Smooth muscle cell (in vitro differentiated cells): ENCODE measurements at regions not wholly inside any gene's neighbourhood (a gene's known extent, or its start where the extent isn't known, plus 50 kb on each side); places are given as distances from the start of the nearest gene placed in this dataset.

Source experiments
- DNase-seq: peaks from one replicate; lab custom pipeline; 2025; ENCODE audit not compliant: unreplicated experiment; lab: John Stamatoyannopoulos, UW
- H2AFZ ChIP-seq: fragments of 200-600 bp; sonication (generic); 2 replicates; pipeline ENCODE4 v1.6.0; 2016; ENCODE audit warnings: antibody characterized with exemption, low read depth, mild to moderate bottlenecking
- H3F3A ChIP-seq: fragments of 200-600 bp; sonication (generic); 2 replicates; pipeline ENCODE4 v1.6.0; 2017; ENCODE audit warnings: antibody characterized with exemption, low read depth
- H3K27ac ChIP-seq: fragments of 200-600 bp; sonication (generic); 2 replicates; pipeline ENCODE4 v1.5.1; 2016; ENCODE audit warnings: low read depth, mild to moderate bottlenecking
- H3K27me3 ChIP-seq: fragments of 200-600 bp; sonication (generic); 2 replicates; pipeline ENCODE4 v1.6.1; 2016; ENCODE audit warnings: low read depth, mild to moderate bottlenecking
- H3K36me3 ChIP-seq: fragments of 200-600 bp; sonication (generic); 2 replicates; pipeline ENCODE4 v1.5.1; 2016; ENCODE audit warnings: low read depth
- H3K4me1 ChIP-seq: fragments of 200-600 bp; sonication (generic); 2 replicates; pipeline ENCODE4 v1.5.1; 2016; ENCODE audit warnings: low read depth
- H3K4me2 ChIP-seq: fragments of 200-600 bp; sonication (generic); 2 replicates; pipeline ENCODE4 v1.6.0; 2016; ENCODE audit warnings: mild to moderate bottlenecking
- H3K4me3 ChIP-seq: fragments of 200-600 bp; sonication (generic); 2 replicates; pipeline ENCODE4 v1.5.1; 2016; ENCODE audit warnings: mild to moderate bottlenecking
- H3K79me2 ChIP-seq: fragments of 200-600 bp; sonication (generic); 2 replicates; pipeline ENCODE4 v1.6.0; 2016; ENCODE audit warnings: low read depth, mild to moderate bottlenecking
- H3K9ac ChIP-seq: fragments of 200-600 bp; sonication (generic); 2 replicates; pipeline ENCODE4 v1.6.0; 2016; ENCODE audit warnings: low read depth
- H3K9me3 ChIP-seq: fragments of 200-600 bp; sonication (generic); replicated peaks from 2 replicates; pipeline ENCODE4 v1.5.1; 2016; ENCODE audit warnings: low read depth
- H4K20me1 ChIP-seq: fragments of 200-600 bp; sonication (generic); 2 replicates; pipeline ENCODE4 v1.6.0; 2016; ENCODE audit warnings: low read depth
- WGBS: methylation state at CpG from one replicate; pipeline ENCODE4 v1.1.7; 2016; ENCODE audit warnings: low lambda C conversion rate; 5-methylcytosine and 5-hydroxymethylcytosine counted together
- TF ChIP-seq, protein P1 (sequence below): fragments of 200-600 bp; sonication (generic); IDR thresholded peaks from 2 replicates; pipeline ENCODE4 v1.5.1; 2017; ENCODE audit warnings: borderline replicate concordance, mild to moderate bottlenecking, antibody characterized with exemption; ENCODE audit not compliant: insufficient read depth, poor library complexity, severe bottlenecking

DNA sequence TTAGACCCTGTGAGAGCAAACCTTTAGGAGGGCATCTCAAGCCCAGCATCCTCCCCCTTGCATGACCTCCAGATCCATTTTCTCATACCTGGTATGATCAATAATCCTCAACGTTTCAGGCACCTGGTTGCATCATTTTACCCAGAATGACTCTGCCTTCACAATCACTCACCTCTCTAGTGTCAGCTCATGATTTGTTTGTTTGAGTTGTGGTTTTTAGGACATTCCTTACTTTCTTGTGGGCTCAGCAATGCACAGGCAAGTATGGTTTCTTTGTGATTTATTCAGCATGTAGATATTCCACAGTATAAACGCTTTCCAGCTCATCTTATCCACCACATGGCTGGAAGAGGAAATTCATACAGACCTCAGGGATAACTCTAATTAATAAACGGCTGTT lies 93.6 kb upstream of the CPEB2 start:
- no peak overlapping the region for H3K4me2 ChIP-seq
- WGBS, result 34% methylated on average over 3 of the region's 3 CpGs
- TF ChIP-seq, protein P1, sequence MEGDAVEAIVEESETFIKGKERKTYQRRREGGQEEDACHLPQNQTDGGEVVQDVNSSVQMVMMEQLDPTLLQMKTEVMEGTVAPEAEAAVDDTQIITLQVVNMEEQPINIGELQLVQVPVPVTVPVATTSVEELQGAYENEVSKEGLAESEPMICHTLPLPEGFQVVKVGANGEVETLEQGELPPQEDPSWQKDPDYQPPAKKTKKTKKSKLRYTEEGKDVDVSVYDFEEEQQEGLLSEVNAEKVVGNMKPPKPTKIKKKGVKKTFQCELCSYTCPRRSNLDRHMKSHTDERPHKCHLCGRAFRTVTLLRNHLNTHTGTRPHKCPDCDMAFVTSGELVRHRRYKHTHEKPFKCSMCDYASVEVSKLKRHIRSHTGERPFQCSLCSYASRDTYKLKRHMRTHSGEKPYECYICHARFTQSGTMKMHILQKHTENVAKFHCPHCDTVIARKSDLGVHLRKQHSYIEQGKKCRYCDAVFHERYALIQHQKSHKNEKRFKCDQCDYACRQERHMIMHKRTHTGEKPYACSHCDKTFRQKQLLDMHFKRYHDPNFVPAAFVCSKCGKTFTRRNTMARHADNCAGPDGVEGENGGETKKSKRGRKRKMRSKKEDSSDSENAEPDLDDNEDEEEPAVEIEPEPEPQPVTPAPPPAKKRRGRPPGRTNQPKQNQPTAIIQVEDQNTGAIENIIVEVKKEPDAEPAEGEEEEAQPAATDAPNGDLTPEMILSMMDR, result no peak
- H4K20me1 ChIP-seq, result no peaks in the 10 kb centered on the region
- no peak overlapping the region for H3K27ac ChIP-seq
- H3F3A ChIP-seq, result no peaks in the 10 kb centered on the region
- no peak overlapping the region for H2AFZ ChIP-seq
- H3K79me2 ChIP-seq, result no peaks in the 10 kb centered on the region
- no peak overlapping the region for H3K4me3 ChIP-seq
- H3K27me3 ChIP-seq, result no peaks in the 10 kb centered on the region
- no peaks in the 10 kb centered on the region for H3K9me3 ChIP-seq
- H3K36me3 ChIP-seq, result no peaks in the 10 kb centered on the region
- no peak for DNase-seq
- H3K4me1 ChIP-seq, result no peaks in the 10 kb centered on the region
- no peak overlapping the region for H3K9ac ChIP-seq

DNA sequence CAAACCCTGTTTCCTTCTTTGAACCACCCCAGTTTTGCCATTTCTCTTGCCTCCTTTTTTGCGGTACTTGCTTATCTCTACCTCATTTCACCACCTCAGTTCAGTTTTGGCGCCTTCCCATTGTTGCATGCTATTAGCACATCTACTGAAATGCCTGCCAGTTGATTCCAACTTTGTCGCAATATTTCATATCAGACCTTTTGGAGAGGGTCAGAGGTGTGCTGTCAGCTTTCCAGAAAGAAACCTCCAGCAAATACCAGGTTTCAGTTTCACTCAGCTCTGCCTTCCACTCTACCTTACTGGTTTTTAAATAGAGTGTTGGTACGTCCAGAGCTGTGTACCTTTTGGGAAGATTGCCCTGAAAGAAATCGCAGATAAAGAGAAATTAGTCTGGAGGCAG lies 91.9 kb upstream of the CPEB2 start:
- Histone ChIP-seq H3K4me1 (no peaks in the 10 kb centered on the region), H3K79me2 (no peaks in the 10 kb centered on the region)
- WGBS, result 85% methylated on average over 5 of the region's 5 CpGs

DNA sequence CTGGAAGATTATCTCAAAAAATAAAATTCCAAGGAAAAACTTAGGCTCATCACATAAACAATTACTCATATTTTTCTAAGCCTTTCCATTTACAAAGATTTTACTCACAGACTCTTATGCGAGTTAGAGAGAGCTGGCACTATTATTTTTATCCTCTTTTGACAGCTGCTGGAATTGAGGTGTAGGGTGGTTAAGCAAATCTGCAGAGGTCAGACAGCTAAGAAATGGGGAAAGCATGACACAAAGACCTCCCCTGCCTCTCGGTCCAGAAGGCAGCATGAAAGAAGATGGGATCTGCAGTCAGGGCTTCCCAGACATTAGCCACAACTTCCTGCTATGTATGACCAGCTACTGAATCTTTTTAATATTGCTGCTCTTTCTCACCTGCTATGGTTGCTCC lies 89.9 kb upstream of the CPEB2 start:
- no peak for DNase-seq
- Histone ChIP-seq H3K36me3 (no peaks in the 10 kb centered on the region), H3K27me3 (no peaks in the 10 kb centered on the region), H4K20me1 (no peaks in the 10 kb centered on the region), H2AFZ (no peak overlapping the region), H3K4me3 (no peak overlapping the region), H3K27ac (no peak overlapping the region), H3K4me1 (peaks cover 2% of the 10 kb centered on the region), H3K9ac (no peak overlapping the region), H3K4me2 (no peak overlapping the region), H3K9me3 (no peaks in the 10 kb centered on the region), H3K79me2 (no peaks in the 10 kb centered on the region), H3F3A (no peaks in the 10 kb centered on the region)
- TF ChIP-seq, protein P1, result no peak
- WGBS, result 74% methylated on average over 2 of the region's 2 CpGs

More for the DNA sequence above, 91.9 kb upstream of the CPEB2 start:
- no peak overlapping the region for H3K4me3 ChIP-seq
- no peak overlapping the region for H3K9ac ChIP-seq
- H3K27me3 ChIP-seq, result no peaks in the 10 kb centered on the region
- H3K36me3 ChIP-seq, result no peaks in the 10 kb centered on the region
- H4K20me1 ChIP-seq, result no peaks in the 10 kb centered on the region
- H3K9me3 ChIP-seq, result no peaks in the 10 kb centered on the region
- no peak overlapping the region for H2AFZ ChIP-seq
- H3F3A ChIP-seq, result no peaks in the 10 kb centered on the region
- no peak overlapping the region for H3K27ac ChIP-seq
- TF ChIP-seq, protein P1, result no peak
- no peak overlapping the region for H3K4me2 ChIP-seq
- no peak for DNase-seq

DNA sequence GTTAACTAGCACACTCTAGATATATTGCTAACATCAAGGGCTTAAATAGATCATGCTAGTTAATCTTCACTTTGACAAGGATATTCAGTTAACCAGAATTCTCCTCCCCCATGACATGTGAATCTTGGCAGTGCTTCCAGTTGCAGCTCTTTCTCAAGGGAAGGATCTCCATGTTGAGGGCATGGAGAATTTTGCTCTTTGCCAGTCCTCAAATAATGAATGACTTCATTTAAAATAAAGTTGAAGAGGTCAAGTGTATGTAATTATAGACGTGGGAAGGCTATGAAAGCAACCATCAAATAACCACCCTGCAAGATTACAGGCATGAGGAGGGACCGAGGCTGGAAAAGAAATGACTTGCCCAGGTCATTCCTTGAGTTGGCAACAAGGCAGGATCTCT lies 87.3 kb upstream of the CPEB2 start:
- no peaks in the 10 kb centered on the region for H3K27me3 ChIP-seq
- H2AFZ ChIP-seq, result no peak overlapping the region
- no peaks in the 10 kb centered on the region for H3K9me3 ChIP-seq
- H3K4me1 ChIP-seq, result peaks cover 4% of the 10 kb centered on the region
- H3K27ac ChIP-seq, result no peak overlapping the region
- H3K4me3 ChIP-seq, result no peak overlapping the region
- H3F3A ChIP-seq, result no peaks in the 10 kb centered on the region
- DNase-seq, result no peak
- no peak overlapping the region for H3K4me2 ChIP-seq
- TF ChIP-seq, protein P1, result no peak
- H3K36me3 ChIP-seq, result no peaks in the 10 kb centered on the region
- WGBS, result 81% methylated on average over 2 of the region's 2 CpGs
- H3K79me2 ChIP-seq, result no peaks in the 10 kb centered on the region
- no peaks in the 10 kb centered on the region for H4K20me1 ChIP-seq
- no peak overlapping the region for H3K9ac ChIP-seq
